AG09319 (cell line): ENCODE measurements at regions not wholly inside any gene's neighbourhood (a gene's known extent, or its start where the extent isn't known, plus 50 kb on each side); places are given as distances from the start of the nearest gene placed in this dataset.
"Not testable (repeated sequence)": the region's sequence is repeated elsewhere in the genome, so short reads cannot be mapped to it uniquely, and the experiment has no call there.

ENCODE experiments used
- DNase-seq: peaks from one replicate; pipeline ENCODE4 v3.0.0-alpha.2; 2010; ENCODE audit warnings: low read depth; ENCODE audit errors: extremely low read depth
- CTCF ChIP-seq: IDR thresholded peaks from 2 replicates; pipeline ENCODE4 v1.5.1; 2011; ENCODE audit warnings: low read depth, mild to moderate bottlenecking, inconsistent platforms, low read length, moderate library complexity

- no peak for DNase-seq
- TF ChIP-seq CTCF = no peak
Measured at GRCh38 chr3:17877299-17877698, 134.9 kb upstream of the TBC1D5 start.

GRCh38 chr3:17874636-17875035 lies 132.2 kb upstream of the TBC1D5 start:
- DNase-seq = no peak
- no peak for TF ChIP-seq CTCF

GRCh38 chr3:17872457-17872856 lies 130.0 kb upstream of the TBC1D5 start:
- DNase-seq = no peak
- TF ChIP-seq CTCF = no peak

GRCh38 chr3:17865631-17866030 lies 123.2 kb upstream of the TBC1D5 start:
- TF ChIP-seq CTCF = no peak
- no peak for DNase-seq

- DNase-seq = no peak
- no peak for TF ChIP-seq CTCF
Measured at GRCh38 chr3:17861476-17861875, 119.0 kb upstream of the TBC1D5 start.

GRCh38 chr3:17860840-17861471 lies 118.5 kb upstream of the TBC1D5 start:
- not testable (repeated sequence) for DNase-seq

GRCh38 chr3:17852217-17852616 lies 109.8 kb upstream of the TBC1D5 start:
- TF ChIP-seq CTCF = no peak
- DNase-seq = no peak

GRCh38 chr3:17850448-17850847 lies 108.0 kb upstream of the TBC1D5 start:
- no peak for TF ChIP-seq CTCF
- DNase-seq = peak; percentile 15
